Astrocyte of the spinal cord (primary cell): ENCODE measurements at regions not wholly inside any gene's neighbourhood (a gene's known extent, or its start where the extent isn't known, plus 50 kb on each side); places are given as distances from the start of the nearest gene placed in this dataset.
"Not testable (repeated sequence)": the region's sequence is repeated elsewhere in the genome, so short reads cannot be mapped to it uniquely, and the experiment has no call there.

ENCODE experiments used
- DNase-seq: peaks from one replicate; pipeline ENCODE4 v3.0.0; 2011; ENCODE audit warnings: low read depth, low spot score
- H3K4me3 ChIP-seq: 2 replicates; pipeline ENCODE4 v1.5.1; 2011; ENCODE audit warnings: low read depth, mild to moderate bottlenecking, low read length, moderate library complexity
- CTCF ChIP-seq: IDR thresholded peaks from 2 replicates; pipeline ENCODE4 v1.5.1; 2012; ENCODE audit warnings: low read depth, mild to moderate bottlenecking, low read length, inconsistent platforms
- in situ Hi-C: cut with HindIII; loops from 2 replicates; pipeline ENCODE4 v1.10.0; 2017; ENCODE audit warnings: low sequenced_read_pairs

DNA sequence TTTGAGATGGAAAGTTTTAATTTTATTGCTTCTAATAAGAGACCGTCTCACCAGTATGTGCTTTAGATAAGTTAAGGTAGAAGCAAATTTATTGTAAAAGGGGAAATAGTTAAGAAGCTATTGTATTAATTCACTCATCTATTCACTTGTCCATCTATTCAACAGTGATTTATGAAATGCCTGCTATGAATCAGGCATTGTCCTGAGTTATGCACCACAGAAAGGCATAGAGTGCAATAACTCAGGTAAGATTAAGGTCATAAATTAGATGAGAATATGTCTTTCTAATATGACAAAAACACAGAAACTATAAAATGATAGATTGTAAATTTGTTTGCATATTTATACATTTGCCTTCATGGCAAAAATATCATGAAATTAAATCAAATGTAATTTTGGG, 379.3 kb upstream of the PCDH15 start:
- TF ChIP-seq CTCF = no peak
- no peak overlapping the region for H3K4me3 ChIP-seq
- DNase-seq = no peak
- in situ Hi-C loops = no loop called here

DNA sequence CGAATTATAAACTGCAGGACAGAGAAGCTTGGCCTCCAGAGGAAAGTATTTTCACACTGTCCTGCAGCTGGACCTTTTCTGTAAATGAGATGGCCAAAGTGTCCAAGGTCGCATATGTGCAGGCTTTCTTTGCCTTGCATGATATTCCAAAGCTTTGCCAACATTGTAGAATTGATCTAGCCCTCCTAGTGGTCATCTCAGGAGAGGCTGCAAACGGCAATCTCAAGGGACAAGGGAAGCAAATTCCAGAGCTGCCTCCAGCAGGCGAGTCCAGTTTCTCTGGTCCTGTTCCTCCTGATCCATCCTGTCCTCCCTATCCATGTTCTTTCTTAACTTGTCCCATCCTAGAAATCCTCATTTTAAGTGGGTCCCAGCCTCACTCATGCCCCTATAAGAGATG, 373.4 kb upstream of the PCDH15 start:
- DNase-seq = no peak
- no peak overlapping the region for H3K4me3 ChIP-seq
- in situ Hi-C loops = no loop called here
- no peak for TF ChIP-seq CTCF

GRCh38 chr10:55169493-55169892, 368.5 kb upstream of the PCDH15 start:
- in situ Hi-C loops = no loop called here
- H3K4me3 ChIP-seq = no peak overlapping the region
- DNase-seq = no peak
- TF ChIP-seq CTCF = no peak

DNA sequence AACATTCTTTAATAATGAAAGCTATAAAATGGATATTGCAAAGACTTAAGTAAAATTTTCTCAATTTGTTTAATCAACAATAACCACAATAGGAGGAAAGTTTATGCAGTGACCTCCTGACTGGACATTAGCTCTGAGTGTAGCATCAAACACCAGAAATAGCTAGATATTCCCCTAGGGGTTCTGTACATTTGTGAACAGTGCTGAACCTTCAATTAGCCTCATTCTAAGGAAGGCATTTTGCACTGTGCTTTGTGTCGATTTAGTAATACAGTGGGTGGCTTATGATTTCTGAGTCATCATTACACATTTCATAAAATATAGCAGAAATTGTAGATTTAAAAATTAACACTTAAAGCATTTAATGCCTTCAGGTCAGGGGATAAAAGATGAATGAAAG, 367.3 kb upstream of the PCDH15 start:
- no peak for DNase-seq
- in situ Hi-C loops = no loop called here
- TF ChIP-seq CTCF = no peak
- no peak overlapping the region for H3K4me3 ChIP-seq

GRCh38 chr10:55163388-55163979, 362.5 kb upstream of the PCDH15 start:
- DNase-seq = no peak
- in situ Hi-C loops = no loop called here
- no peak for TF ChIP-seq CTCF
- no peak overlapping the region for H3K4me3 ChIP-seq

GRCh38 chr10:55162321-55162720, 361.3 kb upstream of the PCDH15 start:
- DNase-seq, in situ Hi-C loops: not testable (repeated sequence)

GRCh38 chr10:55160655-55161283, 359.7 kb upstream of the PCDH15 start:
- H3K4me3 ChIP-seq = no peak overlapping the region
- no peak for TF ChIP-seq CTCF
- DNase-seq = no peak
- in situ Hi-C loops = no loop called here

More at GRCh38 chr10:55162321-55162720, 361.3 kb upstream of the PCDH15 start:
- H3K4me3 ChIP-seq = not testable (repeated sequence)
